ENCODE measurements at regions not wholly inside any gene's neighbourhood (a gene's known extent, or its start where the extent isn't known, plus 50 kb on each side); places are given as distances from the start of the nearest gene placed in this dataset.

GRCh38 chr4:24262616-24263015 lies 321.7 kb downstream of the DHX15 start:
- TF ChIP-seq CTCF (conservative IDR thresholded peaks at IDR 0.05; ENCODE audit: low read depth, low read length) (no peak), EZH2 (IDR thresholded peaks at IDR 0.05; ENCODE audit: low read length, unreplicated experiment) (no peak)
